ENCODE measurements at regions not wholly inside any gene's neighbourhood (a gene's known extent, or its start where the extent isn't known, plus 50 kb on each side); places are given as distances from the start of the nearest gene placed in this dataset.

GRCh38 chr9:16150501-16150900 lies 597.7 kb downstream of the CCDC171 start:
- no peak overlapping the region for H3K27ac Mint-ChIP-seq
- H3K4me1 Mint-ChIP-seq (ENCODE audit: low read depth), result peaks cover 9% of the 10 kb centered on the region
- intact Hi-C loops (cut with micrococcal nuclease), result no loop called here
- H3K27me3 Mint-ChIP-seq (ENCODE audit: low read depth), result peaks cover 6% of the 10 kb centered on the region
- no peak overlapping the region for H3K4me3 Mint-ChIP-seq (ENCODE audit: low read depth)
- no peaks in the 10 kb centered on the region for H3K9me3 Mint-ChIP-seq
- no peak for DNase-seq (ENCODE audit: low spot score)
- no peaks in the 10 kb centered on the region for H3K36me3 Mint-ChIP-seq (ENCODE audit: low read depth)

GRCh38 chr9:16150938-16151650 lies 598.3 kb downstream of the CCDC171 start:
- Mint-ChIP-seq H3K4me3 (ENCODE audit: low read depth) (no peak overlapping the region), H3K9me3 (no peaks in the 10 kb centered on the region), H3K27me3 (ENCODE audit: low read depth) (peaks cover 9% of the 10 kb centered on the region), H3K36me3 (ENCODE audit: low read depth) (no peaks in the 10 kb centered on the region), H3K27ac (no peak overlapping the region), H3K4me1 (ENCODE audit: low read depth) (peaks cover 9% of the 10 kb centered on the region)
- DNase-seq (ENCODE audit: low spot score), result no peak
- intact Hi-C loops (cut with micrococcal nuclease), result no loop called here

- peaks cover 9% of the 10 kb centered on the region for H3K27me3 Mint-ChIP-seq (ENCODE audit: low read depth)
- intact Hi-C loops (cut with micrococcal nuclease), result no loop called here
- no peak overlapping the region for H3K27ac Mint-ChIP-seq
- peaks cover 9% of the 10 kb centered on the region for H3K4me1 Mint-ChIP-seq (ENCODE audit: low read depth)
- no peak for DNase-seq (ENCODE audit: low spot score)
- no peaks in the 10 kb centered on the region for H3K9me3 Mint-ChIP-seq
- H3K36me3 Mint-ChIP-seq (ENCODE audit: low read depth), result no peaks in the 10 kb centered on the region
- no peak overlapping the region for H3K4me3 Mint-ChIP-seq (ENCODE audit: low read depth)
These were observed 599.6 kb downstream of the CCDC171 start for GRCh38 chr9:16152276-16153101.

GRCh38 chr9:16153221-16153620 lies 600.4 kb downstream of the CCDC171 start:
- Mint-ChIP-seq H3K36me3 (ENCODE audit: low read depth) (no peaks in the 10 kb centered on the region), H3K27ac (no peak overlapping the region), H3K4me1 (ENCODE audit: low read depth) (peaks cover 9% of the 10 kb centered on the region), H3K4me3 (ENCODE audit: low read depth) (no peak overlapping the region), H3K9me3 (no peaks in the 10 kb centered on the region), H3K27me3 (ENCODE audit: low read depth) (peaks cover 9% of the 10 kb centered on the region)
- DNase-seq (ENCODE audit: low spot score), result no peak
- intact Hi-C loops (cut with micrococcal nuclease), result no loop called here

GRCh38 chr9:16153741-16154140 lies 600.9 kb downstream of the CCDC171 start:
- Mint-ChIP-seq H3K27ac (peak overlapping the region; percentile 9), H3K9me3 (no peaks in the 10 kb centered on the region), H3K4me3 (ENCODE audit: low read depth) (no peak overlapping the region), H3K27me3 (ENCODE audit: low read depth) (peaks cover 9% of the 10 kb centered on the region), H3K4me1 (ENCODE audit: low read depth) (peaks cover 9% of the 10 kb centered on the region), H3K36me3 (ENCODE audit: low read depth) (no peaks in the 10 kb centered on the region)
- intact Hi-C loops (cut with micrococcal nuclease), result no loop called here
- no peak for DNase-seq (ENCODE audit: low spot score)

GRCh38 chr9:16154521-16155078 lies 601.8 kb downstream of the CCDC171 start:
- Mint-ChIP-seq H3K27me3 (ENCODE audit: low read depth) (peaks cover 9% of the 10 kb centered on the region), H3K36me3 (ENCODE audit: low read depth) (no peaks in the 10 kb centered on the region), H3K9me3 (no peaks in the 10 kb centered on the region), H3K4me1 (ENCODE audit: low read depth) (peaks cover 9% of the 10 kb centered on the region), H3K4me3 (ENCODE audit: low read depth) (peak overlapping the region; percentile 38), H3K27ac (peak overlapping the region; percentile 9)
- intact Hi-C loops (cut with micrococcal nuclease), result no loop called here
- DNase-seq (ENCODE audit: low spot score), result peak; percentile 24

- no peak for DNase-seq (ENCODE audit: low spot score)
- peaks cover 9% of the 10 kb centered on the region for H3K4me1 Mint-ChIP-seq (ENCODE audit: low read depth)
- no peak overlapping the region for H3K4me3 Mint-ChIP-seq (ENCODE audit: low read depth)
- peaks cover 9% of the 10 kb centered on the region for H3K27me3 Mint-ChIP-seq (ENCODE audit: low read depth)
- no peak overlapping the region for H3K27ac Mint-ChIP-seq
- no peaks in the 10 kb centered on the region for H3K9me3 Mint-ChIP-seq
- intact Hi-C loops (cut with micrococcal nuclease), result no loop called here
- H3K36me3 Mint-ChIP-seq (ENCODE audit: low read depth), result no peaks in the 10 kb centered on the region
These were observed 603.0 kb downstream of the CCDC171 start for GRCh38 chr9:16155878-16156277.

GRCh38 chr9:16157216-16157615 lies 604.4 kb downstream of the CCDC171 start:
- H3K4me3 Mint-ChIP-seq (ENCODE audit: low read depth), result no peak overlapping the region
- no peak for DNase-seq (ENCODE audit: low spot score)
- H3K4me1 Mint-ChIP-seq (ENCODE audit: low read depth), result peaks cover 9% of the 10 kb centered on the region
- H3K9me3 Mint-ChIP-seq, result no peaks in the 10 kb centered on the region
- intact Hi-C loops (cut with micrococcal nuclease), result no loop called here
- H3K27ac Mint-ChIP-seq, result no peak overlapping the region
- H3K27me3 Mint-ChIP-seq (ENCODE audit: low read depth), result peaks cover 7% of the 10 kb centered on the region
- no peaks in the 10 kb centered on the region for H3K36me3 Mint-ChIP-seq (ENCODE audit: low read depth)

GRCh38 chr9:16157651-16158050 lies 604.8 kb downstream of the CCDC171 start:
- no peak for DNase-seq (ENCODE audit: low spot score)
- Mint-ChIP-seq H3K27ac (no peak overlapping the region), H3K36me3 (ENCODE audit: low read depth) (no peaks in the 10 kb centered on the region), H3K4me1 (ENCODE audit: low read depth) (peaks cover 9% of the 10 kb centered on the region), H3K4me3 (ENCODE audit: low read depth) (no peak overlapping the region), H3K27me3 (ENCODE audit: low read depth) (peaks cover 7% of the 10 kb centered on the region), H3K9me3 (no peaks in the 10 kb centered on the region)
- intact Hi-C loops (cut with micrococcal nuclease), result no loop called here

GRCh38 chr9:16158093-16158492 lies 605.2 kb downstream of the CCDC171 start:
- Mint-ChIP-seq H3K27ac (no peak overlapping the region), H3K27me3 (ENCODE audit: low read depth) (peaks cover 7% of the 10 kb centered on the region), H3K36me3 (ENCODE audit: low read depth) (no peaks in the 10 kb centered on the region), H3K4me1 (ENCODE audit: low read depth) (peaks cover 9% of the 10 kb centered on the region), H3K9me3 (no peaks in the 10 kb centered on the region), H3K4me3 (ENCODE audit: low read depth) (no peak overlapping the region)
- intact Hi-C loops (cut with micrococcal nuclease), result no loop called here
- no peak for DNase-seq (ENCODE audit: low spot score)

GRCh38 chr9:16161483-16161882 lies 608.6 kb downstream of the CCDC171 start:
- Mint-ChIP-seq H3K36me3 (ENCODE audit: low read depth) (no peaks in the 10 kb centered on the region), H3K4me3 (ENCODE audit: low read depth) (no peak overlapping the region), H3K9me3 (no peaks in the 10 kb centered on the region), H3K27ac (no peak overlapping the region), H3K4me1 (ENCODE audit: low read depth) (no peaks in the 10 kb centered on the region), H3K27me3 (ENCODE audit: low read depth) (no peaks in the 10 kb centered on the region)
- intact Hi-C loops (cut with micrococcal nuclease), result no loop called here
- no peak for DNase-seq (ENCODE audit: low spot score)

GRCh38 chr9:16170119-16170518 lies 617.3 kb downstream of the CCDC171 start:
- Mint-ChIP-seq H3K27me3 (ENCODE audit: low read depth) (no peaks in the 10 kb centered on the region), H3K4me3 (ENCODE audit: low read depth) (no peak overlapping the region), H3K4me1 (ENCODE audit: low read depth) (no peaks in the 10 kb centered on the region), H3K27ac (no peak overlapping the region), H3K36me3 (ENCODE audit: low read depth) (no peaks in the 10 kb centered on the region), H3K9me3 (no peaks in the 10 kb centered on the region)
- no peak for DNase-seq (ENCODE audit: low spot score)
- intact Hi-C loops (cut with micrococcal nuclease), result no loop called here

GRCh38 chr9:16171911-16172310 lies 619.1 kb downstream of the CCDC171 start:
- Mint-ChIP-seq H3K4me3 (ENCODE audit: low read depth) (no peak overlapping the region), H3K27me3 (ENCODE audit: low read depth) (no peaks in the 10 kb centered on the region), H3K36me3 (ENCODE audit: low read depth) (no peaks in the 10 kb centered on the region), H3K4me1 (ENCODE audit: low read depth) (no peaks in the 10 kb centered on the region), H3K9me3 (no peaks in the 10 kb centered on the region), H3K27ac (no peak overlapping the region)
- no peak for DNase-seq (ENCODE audit: low spot score)
- intact Hi-C loops (cut with micrococcal nuclease), result no loop called here

All from activated T-helper 2 cell treated with anti-CD3 and anti-CD28 coated beads, Interferon-gamma antibody, Interleukin-2, Interleukin-4, amounts not matched to agents 10 μg/mL and 5 μg/mL and 100 μg/mL, durations not matched to agents 14 hours and 24 hours and 36 hours (primary cell).